ENCODE measurements at regions not wholly inside any gene's neighbourhood (a gene's known extent, or its start where the extent isn't known, plus 50 kb on each side); places are given as distances from the start of the nearest gene placed in this dataset.

DNA sequence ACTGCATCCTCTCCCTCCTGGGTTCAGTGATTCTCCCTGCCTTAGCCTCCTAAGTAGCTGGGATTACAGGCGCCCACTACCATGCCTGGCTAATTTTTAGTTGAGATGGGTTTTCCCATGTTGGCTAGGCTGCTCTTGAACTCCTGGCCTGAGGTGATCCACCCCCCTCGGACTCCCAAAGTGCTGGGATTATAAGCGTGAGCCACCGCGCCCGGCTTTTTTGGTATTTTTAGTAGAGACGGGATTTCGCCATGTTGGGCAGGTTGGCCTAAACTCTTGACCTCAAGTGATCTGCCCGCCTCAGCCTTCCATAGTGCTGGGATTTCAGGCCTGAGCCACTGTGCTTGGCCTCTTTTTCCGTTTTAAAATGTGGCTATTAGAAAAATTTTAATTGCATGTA is 343.8 kb upstream of the RBFOX1 start:
- CTCF ChIA-PET = no interaction called here

More for the DNA sequence above, 343.8 kb upstream of the RBFOX1 start:
- POLR2A ChIA-PET = no interaction called here
- Histone ChIP-seq H3K9ac (replicated peaks; ENCODE audit: extremely low read depth, insufficient read depth, low read length) (no peak overlapping the region), H3K27ac (ENCODE audit: insufficient read depth, low read depth, low read length) (no peak overlapping the region), H4K20me1 (replicated peaks; ENCODE audit: control insufficient read depth, extremely low read depth, insufficient read depth, low read length) (no peaks in the 10 kb centered on the region), H3K79me2 (ENCODE audit: control insufficient read depth, insufficient read depth, low read length) (no peaks in the 10 kb centered on the region), H3K4me1 (ENCODE audit: control insufficient read depth, extremely low read depth, insufficient read depth, low read length) (no peaks in the 10 kb centered on the region), H3K36me3 (ENCODE audit: control insufficient read depth in 2 of 2, extremely low read depth in 1 of 2, insufficient read depth in 2 of 2, low read length in 2 of 2) (no peaks in the 10 kb centered on the region), H3K4me3 (replicated peaks in 1 of 3; ENCODE audit: insufficient read depth in 1 of 3, low read depth in 1 of 3, low read length in 3 of 3) (no peak overlapping the region), H3K27me3 (ENCODE audit: control insufficient read depth in 2 of 2, insufficient read depth in 2 of 2, low read length in 2 of 2) (no peaks in the 10 kb centered on the region), H3K4me2 (ENCODE audit: insufficient read depth, low read length) (no peak overlapping the region), H2AFZ (ENCODE audit: low read depth, low read length) (no peak overlapping the region), H3K9me3 (replicated peaks; ENCODE audit: control insufficient read depth, insufficient read depth, low read length) (peaks cover 2% of the 10 kb centered on the region), H3K9me1 (replicated peaks; ENCODE audit: control insufficient read depth, extremely low read depth, insufficient read depth, low read length) (no peaks in the 10 kb centered on the region)
- BruUV-seq (replicated peaks) = no TSS peak
- dilution Hi-C loops (cut with MboI; ENCODE audit: extremely low pct_ligation_motif_present, low sequenced_read_pairs) (no loop called here), intact Hi-C loops (cut with micrococcal nuclease) (no loop called here)
- FAIRE-seq (no peak), DNase-seq (ENCODE audit: low read depth, low spot score) (no peak)
- TF ChIP-seq POLR2AphosphoS5 (IDR thresholded peaks at IDR 0.05; ENCODE audit: insufficient read depth, low read depth, low read length) (no peak), FOS (IDR thresholded peaks at IDR 0.05; ENCODE audit: borderline replicate concordance, insufficient read depth, low read length) (no peak), EZH2 (IDR thresholded peaks at IDR 0.05; ENCODE audit: borderline replicate concordance, low read depth, low read length, severe bottlenecking) (no peak), GATA2 (IDR thresholded peaks at IDR 0.05; ENCODE audit: insufficient read depth, insufficient read length, low read depth, low read length) (no peak), MYC (IDR thresholded peaks at IDR 0.05; ENCODE audit: low read depth, low read length) (no peak), POLR2A (IDR thresholded peaks at IDR 0.05; ENCODE audit: low read depth, low read length) (no peak), JUN (IDR thresholded peaks at IDR 0.05; ENCODE audit: borderline replicate concordance, insufficient read depth, insufficient read length, low read depth) (no peak)
- TF ChIP-seq, protein P1, sequence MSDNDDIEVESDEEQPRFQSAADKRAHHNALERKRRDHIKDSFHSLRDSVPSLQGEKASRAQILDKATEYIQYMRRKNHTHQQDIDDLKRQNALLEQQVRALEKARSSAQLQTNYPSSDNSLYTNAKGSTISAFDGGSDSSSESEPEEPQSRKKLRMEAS (IDR thresholded peaks at IDR 0.05; ENCODE audit: insufficient read depth, insufficient read length) = no peak
- TF ChIP-seq, protein P2, sequence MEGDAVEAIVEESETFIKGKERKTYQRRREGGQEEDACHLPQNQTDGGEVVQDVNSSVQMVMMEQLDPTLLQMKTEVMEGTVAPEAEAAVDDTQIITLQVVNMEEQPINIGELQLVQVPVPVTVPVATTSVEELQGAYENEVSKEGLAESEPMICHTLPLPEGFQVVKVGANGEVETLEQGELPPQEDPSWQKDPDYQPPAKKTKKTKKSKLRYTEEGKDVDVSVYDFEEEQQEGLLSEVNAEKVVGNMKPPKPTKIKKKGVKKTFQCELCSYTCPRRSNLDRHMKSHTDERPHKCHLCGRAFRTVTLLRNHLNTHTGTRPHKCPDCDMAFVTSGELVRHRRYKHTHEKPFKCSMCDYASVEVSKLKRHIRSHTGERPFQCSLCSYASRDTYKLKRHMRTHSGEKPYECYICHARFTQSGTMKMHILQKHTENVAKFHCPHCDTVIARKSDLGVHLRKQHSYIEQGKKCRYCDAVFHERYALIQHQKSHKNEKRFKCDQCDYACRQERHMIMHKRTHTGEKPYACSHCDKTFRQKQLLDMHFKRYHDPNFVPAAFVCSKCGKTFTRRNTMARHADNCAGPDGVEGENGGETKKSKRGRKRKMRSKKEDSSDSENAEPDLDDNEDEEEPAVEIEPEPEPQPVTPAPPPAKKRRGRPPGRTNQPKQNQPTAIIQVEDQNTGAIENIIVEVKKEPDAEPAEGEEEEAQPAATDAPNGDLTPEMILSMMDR (IDR thresholded peaks at IDR 0.05; ENCODE audit: extremely low read depth in 1 of 2, insufficient read depth in 1 of 2, low read depth in 1 of 2, low read length in 2 of 2) = no peak
